ENCODE measurements at regions not wholly inside any gene's neighbourhood (a gene's known extent, or its start where the extent isn't known, plus 50 kb on each side); places are given as distances from the start of the nearest gene placed in this dataset.

DNA sequence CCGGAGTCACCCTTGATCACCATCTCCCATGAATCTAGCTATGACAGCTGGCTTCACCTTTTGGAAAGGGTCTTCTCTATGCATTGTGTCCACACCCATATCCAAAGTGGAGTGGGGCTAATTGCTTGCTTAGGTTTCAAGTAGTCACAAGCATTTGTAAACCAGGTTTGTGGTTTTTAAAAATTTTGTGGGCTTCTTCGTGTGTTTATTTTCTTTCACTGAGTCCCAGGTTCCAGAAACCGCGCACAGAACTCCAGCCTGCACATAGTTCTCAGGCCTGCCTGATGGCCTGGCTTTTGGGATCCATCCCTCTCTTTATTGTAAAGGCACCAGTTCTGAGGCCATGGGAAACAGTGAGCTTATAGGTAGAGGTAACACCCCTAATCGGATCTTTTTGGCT, 70.2 kb upstream of the TLR3 start:
- H3K4me1 ChIP-seq = no peaks in the 10 kb centered on the region
- no peak overlapping the region for H3K27ac ChIP-seq
- intact Hi-C loops (cut with DNase I; ENCODE audit: low total_unique reads) = no loop called here
- no peaks in the 10 kb centered on the region for H3K27me3 ChIP-seq
- TF ChIP-seq POLR2A (IDR thresholded peaks at IDR 0.05) (no peak), POLR2AphosphoS5 (IDR thresholded peaks at IDR 0.05) (no peak)
- TF ChIP-seq, protein P1, sequence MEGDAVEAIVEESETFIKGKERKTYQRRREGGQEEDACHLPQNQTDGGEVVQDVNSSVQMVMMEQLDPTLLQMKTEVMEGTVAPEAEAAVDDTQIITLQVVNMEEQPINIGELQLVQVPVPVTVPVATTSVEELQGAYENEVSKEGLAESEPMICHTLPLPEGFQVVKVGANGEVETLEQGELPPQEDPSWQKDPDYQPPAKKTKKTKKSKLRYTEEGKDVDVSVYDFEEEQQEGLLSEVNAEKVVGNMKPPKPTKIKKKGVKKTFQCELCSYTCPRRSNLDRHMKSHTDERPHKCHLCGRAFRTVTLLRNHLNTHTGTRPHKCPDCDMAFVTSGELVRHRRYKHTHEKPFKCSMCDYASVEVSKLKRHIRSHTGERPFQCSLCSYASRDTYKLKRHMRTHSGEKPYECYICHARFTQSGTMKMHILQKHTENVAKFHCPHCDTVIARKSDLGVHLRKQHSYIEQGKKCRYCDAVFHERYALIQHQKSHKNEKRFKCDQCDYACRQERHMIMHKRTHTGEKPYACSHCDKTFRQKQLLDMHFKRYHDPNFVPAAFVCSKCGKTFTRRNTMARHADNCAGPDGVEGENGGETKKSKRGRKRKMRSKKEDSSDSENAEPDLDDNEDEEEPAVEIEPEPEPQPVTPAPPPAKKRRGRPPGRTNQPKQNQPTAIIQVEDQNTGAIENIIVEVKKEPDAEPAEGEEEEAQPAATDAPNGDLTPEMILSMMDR (IDR thresholded peaks at IDR 0.05) = no peak
- H3K4me3 ChIP-seq = no peak overlapping the region
- H3K36me3 ChIP-seq = no peaks in the 10 kb centered on the region
- no peak for DNase-seq (ENCODE audit: low spot score in 2 of 2)
- no peaks in the 10 kb centered on the region for H3K9me3 ChIP-seq

- no peak for TF ChIP-seq POLR2A (IDR thresholded peaks at IDR 0.05)
- TF ChIP-seq, protein P1 (IDR thresholded peaks at IDR 0.05) = no peak
- TF ChIP-seq POLR2AphosphoS5 (IDR thresholded peaks at IDR 0.05) = no peak
- intact Hi-C loops (cut with DNase I; ENCODE audit: low total_unique reads) = no loop called here
- H3K27me3 ChIP-seq = no peaks in the 10 kb centered on the region
- H3K36me3 ChIP-seq = no peaks in the 10 kb centered on the region
- no peak for DNase-seq (ENCODE audit: low spot score in 2 of 2)
- H3K27ac ChIP-seq = no peak overlapping the region
- no peaks in the 10 kb centered on the region for H3K4me1 ChIP-seq
- no peak overlapping the region for H3K4me3 ChIP-seq
- H3K9me3 ChIP-seq = no peaks in the 10 kb centered on the region
Observed at GRCh38 chr4:185999207-185999606, 69.7 kb upstream of the TLR3 start.

GRCh38 chr4:186002853-186003252, 66.1 kb upstream of the TLR3 start:
- Histone ChIP-seq H3K4me3 (no peak overlapping the region), H3K4me1 (no peaks in the 10 kb centered on the region), H3K27me3 (no peaks in the 10 kb centered on the region), H3K27ac (no peak overlapping the region), H3K36me3 (no peaks in the 10 kb centered on the region), H3K9me3 (no peaks in the 10 kb centered on the region)
- intact Hi-C loops (cut with DNase I; ENCODE audit: low total_unique reads) = no loop called here
- DNase-seq (ENCODE audit: low spot score in 2 of 2) = no peak
- no peak for TF ChIP-seq POLR2AphosphoS5 (IDR thresholded peaks at IDR 0.05)
- TF ChIP-seq, protein P1 (IDR thresholded peaks at IDR 0.05) = no peak
- TF ChIP-seq POLR2A (IDR thresholded peaks at IDR 0.05) = no peak

- Histone ChIP-seq H3K4me1 (no peaks in the 10 kb centered on the region), H3K9me3 (no peaks in the 10 kb centered on the region), H3K4me3 (no peak overlapping the region), H3K27ac (no peak overlapping the region), H3K36me3 (no peaks in the 10 kb centered on the region), H3K27me3 (no peaks in the 10 kb centered on the region)
- intact Hi-C loops (cut with DNase I; ENCODE audit: low total_unique reads) = no loop called here
- no peak for DNase-seq (ENCODE audit: low spot score in 2 of 2)
- TF ChIP-seq POLR2AphosphoS5 (IDR thresholded peaks at IDR 0.05) (no peak), POLR2A (IDR thresholded peaks at IDR 0.05) (no peak)
- TF ChIP-seq, protein P1 (IDR thresholded peaks at IDR 0.05) = no peak
Observed at GRCh38 chr4:186003746-186004145, 65.2 kb upstream of the TLR3 start.

DNA sequence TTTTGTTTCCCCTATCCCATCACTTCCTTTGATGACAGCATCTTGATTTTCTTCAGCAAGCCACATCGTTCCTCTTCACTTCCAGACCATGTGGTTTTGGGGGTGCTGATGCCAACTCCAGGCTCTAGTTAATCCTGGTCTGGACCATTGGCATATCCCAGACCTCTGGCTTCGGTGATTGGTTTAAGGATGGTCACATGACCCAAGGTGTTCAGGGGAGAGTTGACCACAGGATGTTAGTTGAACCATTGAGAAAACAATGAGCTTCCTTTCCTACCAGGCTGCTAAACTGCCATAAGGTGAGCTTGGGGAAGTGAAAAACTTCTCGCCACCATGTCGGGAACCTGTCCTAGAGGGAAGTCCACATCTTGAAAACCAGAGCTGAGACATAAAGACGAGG, 60.9 kb upstream of the TLR3 start:
- Histone ChIP-seq H3K36me3 (no peaks in the 10 kb centered on the region), H3K4me3 (no peak overlapping the region), H3K9me3 (no peaks in the 10 kb centered on the region), H3K27me3 (no peaks in the 10 kb centered on the region), H3K27ac (no peak overlapping the region), H3K4me1 (no peaks in the 10 kb centered on the region)
- no peak for DNase-seq (ENCODE audit: low spot score in 2 of 2)
- intact Hi-C loops (cut with DNase I; ENCODE audit: low total_unique reads) = no loop called here
- TF ChIP-seq, protein P1 (IDR thresholded peaks at IDR 0.05) = no peak
- TF ChIP-seq POLR2A (IDR thresholded peaks at IDR 0.05) (no peak), POLR2AphosphoS5 (IDR thresholded peaks at IDR 0.05) (no peak)

Data from breast epithelium (tissue), 4 donors.